HCT116 (cell line): ENCODE measurements at regions not wholly inside any gene's neighbourhood (a gene's known extent, or its start where the extent isn't known, plus 50 kb on each side); places are given as distances from the start of the nearest gene placed in this dataset.

Experiments used
- ATAC-seq: fragments of 200-7000 bp; cut with Tn5 transposase; 2 replicates; pipeline ENCODE4 v1.9.1; 2020; ENCODE audit warnings: mild to moderate bottlenecking, moderate library complexity
- BruUV-seq: library from RNA; stranded (reverse); fragments of 400-500 nt; replicated peaks from 2 replicates; lab custom pipeline; 2021; lab: Mats Ljungman, UMichigan
- CTCF ChIA-PET: fragments of 300-600 bp; sonication (Branson Sonifier 250); formaldehyde crosslinking; loops from one replicate; lab custom pipeline; 2021; ENCODE audit warnings: antibody characterized with exemption; lab: Charles Lee
- POLR2A ChIA-PET: fragments of 300-600, 350-600 bp; sonication (Branson Sonifier 250); formaldehyde crosslinking; loops from one replicate; lab custom pipeline; 2021; ENCODE audit warnings: antibody characterized with exemption; lab: Charles Lee
- RAD21 ChIA-PET, 2 experiments: fragments of 300-600 bp; sonication (Branson Sonifier 250); formaldehyde crosslinking; loops; one replicate each; lab custom pipeline; 2023; ENCODE audit warnings: low total read pairs in 2 of 2; ENCODE audit not compliant: uncharacterized antibody in 2 of 2, unreplicated experiment in 2 of 2, low non-redundant PET in 1 of 2; lab: Charles Lee
- DNase-seq: peaks from one replicate; pipeline ENCODE4 v3.0.0-alpha.2; 2010; ENCODE audit warnings: low read depth, low spot score
- H2AFZ ChIP-seq: fragments of 200-600 bp; shearing (Covaris generic), sonication (generic); 2 replicates; pipeline ENCODE4 v1.6.1; 2017; ENCODE audit warnings: low read depth, mixed run types, mixed read lengths, antibody characterized with exemption, low read length; ENCODE audit not compliant: poor library complexity, severe bottlenecking
- H3K27ac ChIP-seq: 2 replicates; pipeline ENCODE4 v1.5.1; 2012; ENCODE audit warnings: low read depth, low read length
- H3K27me3 ChIP-seq: fragments of 200-600 bp; sonication (generic); 2 replicates; pipeline ENCODE4 v1.6.1; 2016; ENCODE audit warnings: mixed run types, low read length, mixed read lengths; ENCODE audit not compliant: insufficient read depth
- H3K36me3 ChIP-seq, 2 experiments: fragments of 200-500 bp in 1 of 2; fragments of 200-600 bp in 1 of 2; sonication (Bioruptor generic) in 1 of 2; sonication (generic) in 1 of 2; 2 replicates each; pipeline versions ENCODE4 v1.5.1 to v1.6.1; 2014 to 2016; ENCODE audit warnings: low read length in 2 of 2, inconsistent platforms in 1 of 2, mixed read lengths in 1 of 2, mixed run types in 1 of 2; ENCODE audit not compliant: insufficient read depth in 2 of 2, control insufficient read depth in 1 of 2
- H3K4me1 ChIP-seq, 2 experiments: fragments of 200-600 bp in 1 of 2; sonication (generic) in 1 of 2; 2 replicates each; pipeline versions ENCODE4 v1.5.1 to v1.6.1; 2012 to 2017; ENCODE audit warnings: low read length in 2 of 2, inconsistent platforms in 1 of 2, mild to moderate bottlenecking in 1 of 2, mixed read lengths in 1 of 2, mixed run types in 1 of 2, moderate library complexity in 1 of 2; ENCODE audit not compliant: insufficient read depth in 2 of 2, control insufficient read depth in 1 of 2
- H3K4me2 ChIP-seq: fragments of 200-600 bp; sonication (generic); 2 replicates; pipeline ENCODE4 v1.6.1; 2017; ENCODE audit warnings: mixed run types, low read length, mixed read lengths
- H3K4me3 ChIP-seq, 2 experiments: fragments of 200-600 bp in 1 of 2; sonication (generic) in 1 of 2; replicated peaks in 1 of 2; 2 replicates each; pipeline ENCODE4 v1.5.1; 2011 to 2016; ENCODE audit warnings: low read length in 2 of 2, control low read depth in 1 of 2, low read depth in 1 of 2, mild to moderate bottlenecking in 1 of 2, mixed read lengths in 1 of 2, mixed run types in 1 of 2
- H3K79me2 ChIP-seq: fragments of 200-600 bp; sonication (generic); 2 replicates; pipeline ENCODE4 v1.6.1; 2017; ENCODE audit warnings: mild to moderate bottlenecking, mixed run types, low read length, moderate library complexity, mixed read lengths; ENCODE audit not compliant: insufficient read depth
- H3K9ac ChIP-seq: fragments of 200-600 bp; sonication (generic); 2 replicates; pipeline ENCODE4 v1.6.1; 2016; ENCODE audit warnings: low read length, mixed read lengths
- H3K9me2 ChIP-seq: fragments of 200-600 bp; sonication (generic), shearing (Covaris generic); 2 replicates; pipeline ENCODE4 v1.6.1; 2017; ENCODE audit warnings: mixed run types, mild to moderate bottlenecking, moderate library complexity; ENCODE audit not compliant: insufficient read depth
- H3K9me3 ChIP-seq, 2 experiments: fragments of 200-500 bp in 1 of 2; fragments of 200-600 bp in 1 of 2; sonication (Bioruptor generic) in 1 of 2; sonication (generic) in 1 of 2; 2 replicates each; pipeline ENCODE4 v1.6.1; 2014 to 2017; ENCODE audit warnings: low read length in 2 of 2, mixed read lengths in 2 of 2, inconsistent platforms in 1 of 2, low read depth in 1 of 2, mild to moderate bottlenecking in 1 of 2, mixed run types in 1 of 2, moderate library complexity in 1 of 2; ENCODE audit not compliant: control insufficient read depth in 1 of 2, insufficient read depth in 1 of 2
- H4K20me1 ChIP-seq: fragments of 200-600 bp; sonication (generic), shearing (Covaris generic); 2 replicates; pipeline ENCODE4 v1.6.1; 2017; ENCODE audit warnings: mixed run types, mild to moderate bottlenecking, moderate library complexity; ENCODE audit not compliant: insufficient read depth
- CBX3 ChIP-seq: IDR thresholded peaks from 2 replicates; pipeline ENCODE4 v1.6.1; 2012; ENCODE audit warnings: low read depth
- EGR1 ChIP-seq: IDR thresholded peaks from 2 replicates; pipeline ENCODE4 v1.6.1; 2012; ENCODE audit warnings: low read depth
- EZH2 ChIP-seq: fragments of 200-600 bp; sonication (generic); IDR thresholded peaks from 2 replicates; pipeline ENCODE4 v1.6.1; 2017; ENCODE audit warnings: antibody characterized with exemption, mixed run types
- FOSL1 ChIP-seq: IDR thresholded peaks from 2 replicates; pipeline ENCODE4 v1.6.1; 2012; ENCODE audit warnings: low read depth
- JUND ChIP-seq: IDR thresholded peaks from 2 replicates; pipeline ENCODE4 v1.6.1; 2012
- POLR2A ChIP-seq: IDR thresholded peaks from 2 replicates; pipeline ENCODE4 v1.7.0; 2011; ENCODE audit warnings: borderline replicate concordance; ENCODE audit not compliant: insufficient read depth, insufficient read length; ENCODE audit errors: extremely low read depth
- SP1 ChIP-seq: IDR thresholded peaks from 2 replicates; pipeline ENCODE4 v1.6.1; 2012; ENCODE audit warnings: low read depth
- TCF7L2 ChIP-seq: IDR thresholded peaks from 2 replicates; pipeline ENCODE4 v1.7.0; 2011; ENCODE audit warnings: borderline replicate concordance, inconsistent platforms; ENCODE audit not compliant: insufficient read depth, insufficient read length; ENCODE audit errors: extremely low read depth
- ZNF274 ChIP-seq: fragments of 200-500 bp; sonication (Bioruptor generic); IDR thresholded peaks from 2 replicates; pipeline ENCODE4 v1.6.1; 2014; ENCODE audit warnings: mild to moderate bottlenecking, low read depth, low read length, inconsistent platforms
- intact Hi-C: fragments of 100-400 bp; cut with micrococcal nuclease; formaldehyde crosslinking; loops from 2 replicates; pipeline ENCODE4 v1.10.0; 2022
- TF ChIP-seq, protein P1 (sequence below): IDR thresholded peaks from 2 replicates; pipeline ENCODE4 v1.6.1; 2011; ENCODE audit warnings: mild to moderate bottlenecking, low read length, moderate library complexity; ENCODE audit not compliant: insufficient replicate concordance; ENCODE audit errors: extremely low read depth
- TF ChIP-seq, protein P2 (sequence below): IDR thresholded peaks from 2 replicates; pipeline ENCODE4 v1.6.1; 2012

DNA sequence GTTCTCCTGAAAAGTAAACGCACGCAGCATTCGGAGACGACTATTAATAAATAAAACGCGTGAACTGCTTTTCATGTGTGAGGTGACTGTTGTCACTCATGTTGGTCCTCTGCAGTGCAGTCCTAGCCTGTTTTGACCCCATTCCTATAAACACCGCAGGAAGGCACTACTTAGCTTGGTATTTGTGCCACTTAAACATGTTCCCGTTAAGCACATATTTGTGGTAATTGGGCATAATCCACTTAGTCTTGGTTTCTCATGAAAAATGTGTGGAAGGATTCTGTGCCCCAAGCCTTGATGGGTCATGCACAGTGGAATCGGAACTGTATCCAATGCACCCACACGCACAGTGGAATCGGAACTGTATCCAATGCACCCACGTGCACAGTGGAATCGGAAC, 313.9 kb downstream of the THBS2 start:
- ATAC-seq (no peak), DNase-seq (no peak)
- POLR2A ChIA-PET: no interaction called here
- intact Hi-C loops: no loop called here
- Histone ChIP-seq H3K9ac (no peak overlapping the region), H3K4me3 (no peak overlapping the region), H2AFZ (no peak overlapping the region), H3K4me1 (no peaks in the 10 kb centered on the region), H3K27me3 (peaks cover 9% of the 10 kb centered on the region; the same call in 1 of the 2 replicates), H4K20me1 (no peaks in the 10 kb centered on the region), H3K9me2 (no peaks in the 10 kb centered on the region), H3K79me2 (no peaks in the 10 kb centered on the region), H3K27ac (no peak overlapping the region), H3K4me2 (no peak overlapping the region), H3K36me3 (no peaks in the 10 kb centered on the region), H3K9me3 (no peaks in the 10 kb centered on the region)
- no peak for TF ChIP-seq EZH2
- no TSS peak for BruUV-seq
- CTCF ChIA-PET: no interaction called here
- RAD21 ChIA-PET: no interaction called here

DNA sequence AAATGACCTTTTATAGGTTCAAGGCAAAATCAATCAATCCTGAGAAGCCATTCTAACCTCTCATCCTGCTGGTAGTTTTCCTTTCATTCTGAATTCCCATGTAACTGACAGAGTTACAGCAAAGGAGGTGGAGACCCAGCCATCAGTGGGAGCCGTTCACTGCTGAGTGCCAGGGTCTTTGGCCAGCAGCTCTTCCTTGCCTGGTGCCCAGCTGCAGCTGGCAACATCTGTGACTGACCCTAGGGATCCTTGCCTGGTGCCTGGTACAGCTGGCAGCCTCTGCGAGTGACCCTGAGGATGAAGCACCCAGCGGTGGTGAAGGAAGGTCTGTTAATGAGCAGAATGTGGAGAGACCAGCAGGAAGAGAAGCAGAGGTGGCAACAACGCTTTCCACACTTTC, 314.6 kb downstream of the THBS2 start:
- POLR2A ChIA-PET: no interaction called here
- no peak for ATAC-seq
- DNase-seq: no peak
- Histone ChIP-seq H3K27ac (no peak overlapping the region), H3K36me3 (no peaks in the 10 kb centered on the region), H3K9me2 (no peaks in the 10 kb centered on the region), H3K9me3 (no peaks in the 10 kb centered on the region), H3K9ac (no peak overlapping the region), H3K27me3 (peaks cover 9% of the 10 kb centered on the region; the same call in 1 of the 2 replicates), H3K4me3 (no peak overlapping the region), H2AFZ (no peak overlapping the region), H3K4me2 (no peak overlapping the region), H4K20me1 (no peaks in the 10 kb centered on the region), H3K79me2 (no peaks in the 10 kb centered on the region), H3K4me1 (no peaks in the 10 kb centered on the region)
- BruUV-seq: no TSS peak
- CTCF ChIA-PET: no interaction called here
- RAD21 ChIA-PET: no interaction called here
- TF ChIP-seq JUND: no peak
- TF ChIP-seq POLR2A: no peak
- TF ChIP-seq SP1: no peak
- TF ChIP-seq ZNF274: no peak
- TF ChIP-seq, protein P1, sequence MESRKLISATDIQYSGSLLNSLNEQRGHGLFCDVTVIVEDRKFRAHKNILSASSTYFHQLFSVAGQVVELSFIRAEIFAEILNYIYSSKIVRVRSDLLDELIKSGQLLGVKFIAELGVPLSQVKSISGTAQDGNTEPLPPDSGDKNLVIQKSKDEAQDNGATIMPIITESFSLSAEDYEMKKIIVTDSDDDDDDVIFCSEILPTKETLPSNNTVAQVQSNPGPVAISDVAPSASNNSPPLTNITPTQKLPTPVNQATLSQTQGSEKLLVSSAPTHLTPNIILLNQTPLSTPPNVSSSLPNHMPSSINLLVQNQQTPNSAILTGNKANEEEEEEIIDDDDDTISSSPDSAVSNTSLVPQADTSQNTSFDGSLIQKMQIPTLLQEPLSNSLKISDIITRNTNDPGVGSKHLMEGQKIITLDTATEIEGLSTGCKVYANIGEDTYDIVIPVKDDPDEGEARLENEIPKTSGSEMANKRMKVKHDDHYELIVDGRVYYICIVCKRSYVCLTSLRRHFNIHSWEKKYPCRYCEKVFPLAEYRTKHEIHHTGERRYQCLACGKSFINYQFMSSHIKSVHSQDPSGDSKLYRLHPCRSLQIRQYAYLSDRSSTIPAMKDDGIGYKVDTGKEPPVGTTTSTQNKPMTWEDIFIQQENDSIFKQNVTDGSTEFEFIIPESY: no peak
- TF ChIP-seq FOSL1: no peak
- TF ChIP-seq CBX3: no peak
- TF ChIP-seq, protein P2, sequence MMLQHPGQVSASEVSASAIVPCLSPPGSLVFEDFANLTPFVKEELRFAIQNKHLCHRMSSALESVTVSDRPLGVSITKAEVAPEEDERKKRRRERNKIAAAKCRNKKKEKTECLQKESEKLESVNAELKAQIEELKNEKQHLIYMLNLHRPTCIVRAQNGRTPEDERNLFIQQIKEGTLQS: no peak
- TF ChIP-seq TCF7L2: no peak
- TF ChIP-seq EGR1: no peak
- intact Hi-C loops: no loop called here
